HEK293 (cell line): ENCODE measurements at regions not wholly inside any gene's neighbourhood (a gene's known extent, or its start where the extent isn't known, plus 50 kb on each side); places are given as distances from the start of the nearest gene placed in this dataset.

Source experiments
- CTCF ChIA-PET: fragments of 350-600 bp; formaldehyde crosslinking; extraction: SDS; loops from one replicate; lab custom pipeline; 2021; ENCODE audit warnings: antibody characterized with exemption; lab: Yijun Ruan, JAX
- POLR2A ChIA-PET: fragments of 300-600 bp; formaldehyde crosslinking; extraction: SDS; loops from one replicate; lab custom pipeline; 2020; ENCODE audit warnings: antibody characterized with exemption, inconsistent platforms; lab: Yijun Ruan, JAX
- H3K27ac ChIP-seq: fragments of 200-500 bp; sonication (Bioruptor generic); 2 replicates; pipeline ENCODE4 v1.5.1; 2014; ENCODE audit warnings: low read depth, low read length, control low read depth, inconsistent platforms; ENCODE audit errors: extremely low read depth
- H3K36me3 ChIP-seq, 2 experiments: fragments of 200-500 bp in 1 of 2; sonication (Bioruptor generic) in 1 of 2; 1 replicate in 1 of 2; 2 replicates in 1 of 2; pipeline ENCODE4 v1.5.1; 2014 to 2017; ENCODE audit warnings: inconsistent platforms in 2 of 2, low read length in 2 of 2; ENCODE audit not compliant: control insufficient read depth in 2 of 2, insufficient read depth in 1 of 2
- H3K4me1 ChIP-seq: fragments of 200-500 bp; sonication (Bioruptor generic); 2 replicates; pipeline ENCODE4 v1.5.1; 2014; ENCODE audit warnings: mild to moderate bottlenecking, low read length, inconsistent platforms; ENCODE audit not compliant: control insufficient read depth, insufficient read depth
- H3K4me3 ChIP-seq: 2 replicates; pipeline ENCODE4 v1.5.1; 2011; ENCODE audit warnings: low read depth, mild to moderate bottlenecking, control low read depth, low read length, moderate library complexity
- H3K9me3 ChIP-seq: fragments of 200-500 bp; sonication (Bioruptor generic); 2 replicates; pipeline ENCODE4 v1.5.1; 2014; ENCODE audit warnings: low read depth, low read length, inconsistent platforms; ENCODE audit not compliant: control insufficient read depth, insufficient read depth
- EGR2 ChIP-seq: fragments of 450-650 bp; formaldehyde crosslinking; IDR thresholded peaks from 2 replicates; pipeline ENCODE4 v1.5.1; 2016; ENCODE audit warnings: low read depth, missing biosample characterization, missing genetic modification characterization
- FEZF1 ChIP-seq: fragments of 450-650 bp; formaldehyde crosslinking; IDR thresholded peaks from 2 replicates; pipeline ENCODE4 v1.5.1; 2016; ENCODE audit warnings: missing biosample characterization, missing genetic modification characterization
- GLIS1 ChIP-seq: fragments of 450-650 bp; formaldehyde crosslinking; IDR thresholded peaks from 2 replicates; pipeline ENCODE4 v1.5.1; 2016; ENCODE audit warnings: missing biosample characterization, missing genetic modification characterization
- OSR2 ChIP-seq: fragments of 450-650 bp; formaldehyde crosslinking; IDR thresholded peaks from 2 replicates; pipeline ENCODE4 v1.5.1; 2016; ENCODE audit warnings: missing biosample characterization, missing genetic modification characterization
- SCRT2 ChIP-seq: fragments of 450-650 bp; formaldehyde crosslinking; IDR thresholded peaks from 2 replicates; pipeline ENCODE4 v1.5.1; 2016; ENCODE audit warnings: missing biosample characterization, missing genetic modification characterization
- SP7 ChIP-seq: fragments of 450-650 bp; formaldehyde crosslinking; IDR thresholded peaks from 2 replicates; pipeline ENCODE4 v1.5.1; 2016; ENCODE audit warnings: missing biosample characterization, missing genetic modification characterization
- WT1 ChIP-seq: fragments of 450-650 bp; formaldehyde crosslinking; IDR thresholded peaks from 2 replicates; pipeline ENCODE4 v1.5.1; 2016; ENCODE audit warnings: missing biosample characterization, missing genetic modification characterization
- ZBTB21 ChIP-seq: fragments of 450-650 bp; formaldehyde crosslinking; IDR thresholded peaks from 2 replicates; pipeline ENCODE4 v1.5.1; 2017; ENCODE audit warnings: missing biosample characterization, missing genetic modification characterization
- ZFHX2 ChIP-seq: fragments of 450-650 bp; formaldehyde crosslinking; conservative IDR thresholded peaks from 2 replicates; pipeline ENCODE4 v1.5.1; 2016; ENCODE audit warnings: missing biosample characterization, missing genetic modification characterization
- ZIC2 ChIP-seq: fragments of 450-650 bp; formaldehyde crosslinking; IDR thresholded peaks from 2 replicates; pipeline ENCODE4 v1.5.1; 2016; ENCODE audit warnings: missing biosample characterization, missing genetic modification characterization
- ZNF175 ChIP-seq: fragments of 450-650 bp; formaldehyde crosslinking; IDR thresholded peaks from 2 replicates; pipeline ENCODE4 v1.5.1; 2016; ENCODE audit warnings: missing biosample characterization, missing genetic modification characterization
- ZNF202 ChIP-seq: fragments of 450-650 bp; formaldehyde crosslinking; IDR thresholded peaks from 2 replicates; pipeline ENCODE4 v1.5.1; 2016; ENCODE audit warnings: missing biosample characterization, missing genetic modification characterization, borderline replicate concordance
- ZNF266 ChIP-seq: fragments of 450-650 bp; formaldehyde crosslinking; IDR thresholded peaks from 2 replicates; pipeline ENCODE4 v1.5.1; 2016; ENCODE audit warnings: missing biosample characterization, missing genetic modification characterization, low read depth
- ZNF341 ChIP-seq: fragments of 450-650 bp; formaldehyde crosslinking; IDR thresholded peaks from 2 replicates; pipeline ENCODE4; 2016; ENCODE audit warnings: low read depth, missing biosample characterization, missing genetic modification characterization
- ZNF394 ChIP-seq: fragments of 450-650 bp; formaldehyde crosslinking; IDR thresholded peaks from 2 replicates; pipeline ENCODE4 v1.5.1; 2016; ENCODE audit warnings: missing biosample characterization, missing genetic modification characterization, mild to moderate bottlenecking, moderate library complexity, borderline replicate concordance
- ZNF544 ChIP-seq: fragments of 450-650 bp; formaldehyde crosslinking; IDR thresholded peaks from 2 replicates; pipeline ENCODE4 v1.5.0; 2017; ENCODE audit warnings: missing biosample characterization, missing genetic modification characterization
- ZNF658 ChIP-seq: fragments of 450-650 bp; formaldehyde crosslinking; IDR thresholded peaks from 2 replicates; pipeline ENCODE4; 2016; ENCODE audit warnings: missing biosample characterization, missing genetic modification characterization
- ZNF707 ChIP-seq: fragments of 450-650 bp; formaldehyde crosslinking; IDR thresholded peaks from 2 replicates; pipeline ENCODE4 v1.5.1; 2016; ENCODE audit warnings: missing biosample characterization, missing genetic modification characterization
- ZNF747 ChIP-seq: fragments of 450-650 bp; formaldehyde crosslinking; IDR thresholded peaks from 2 replicates; pipeline ENCODE4 v1.5.1; 2016; ENCODE audit warnings: missing biosample characterization, missing genetic modification characterization
- ZSCAN16 ChIP-seq: fragments of 450-650 bp; formaldehyde crosslinking; IDR thresholded peaks from 2 replicates; pipeline ENCODE4 v1.5.1; 2016; ENCODE audit warnings: missing biosample characterization, missing genetic modification characterization
- TF ChIP-seq, protein P1 (sequence below): fragments of 450-650 bp; IDR thresholded peaks from 2 replicates; pipeline ENCODE4 v1.5.1; 2018; ENCODE audit warnings: missing biosample characterization, mild to moderate bottlenecking, missing genetic modification characterization
- TF ChIP-seq, protein P2 (sequence below): fragments of 450-650 bp; formaldehyde crosslinking; IDR thresholded peaks from 2 replicates; pipeline ENCODE4 v1.5.1; 2016; ENCODE audit warnings: missing biosample characterization, missing genetic modification characterization
- TF ChIP-seq, protein P3 (sequence below): fragments of 450-650 bp; formaldehyde crosslinking; IDR thresholded peaks from 2 replicates; pipeline ENCODE4 v1.5.1; 2016; ENCODE audit warnings: missing biosample characterization, missing genetic modification characterization
- TF ChIP-seq, protein P4 (sequence below): fragments of 450-650 bp; formaldehyde crosslinking; IDR thresholded peaks from 2 replicates; pipeline ENCODE4 v1.5.1; 2016; ENCODE audit warnings: missing biosample characterization, missing genetic modification characterization

DNA sequence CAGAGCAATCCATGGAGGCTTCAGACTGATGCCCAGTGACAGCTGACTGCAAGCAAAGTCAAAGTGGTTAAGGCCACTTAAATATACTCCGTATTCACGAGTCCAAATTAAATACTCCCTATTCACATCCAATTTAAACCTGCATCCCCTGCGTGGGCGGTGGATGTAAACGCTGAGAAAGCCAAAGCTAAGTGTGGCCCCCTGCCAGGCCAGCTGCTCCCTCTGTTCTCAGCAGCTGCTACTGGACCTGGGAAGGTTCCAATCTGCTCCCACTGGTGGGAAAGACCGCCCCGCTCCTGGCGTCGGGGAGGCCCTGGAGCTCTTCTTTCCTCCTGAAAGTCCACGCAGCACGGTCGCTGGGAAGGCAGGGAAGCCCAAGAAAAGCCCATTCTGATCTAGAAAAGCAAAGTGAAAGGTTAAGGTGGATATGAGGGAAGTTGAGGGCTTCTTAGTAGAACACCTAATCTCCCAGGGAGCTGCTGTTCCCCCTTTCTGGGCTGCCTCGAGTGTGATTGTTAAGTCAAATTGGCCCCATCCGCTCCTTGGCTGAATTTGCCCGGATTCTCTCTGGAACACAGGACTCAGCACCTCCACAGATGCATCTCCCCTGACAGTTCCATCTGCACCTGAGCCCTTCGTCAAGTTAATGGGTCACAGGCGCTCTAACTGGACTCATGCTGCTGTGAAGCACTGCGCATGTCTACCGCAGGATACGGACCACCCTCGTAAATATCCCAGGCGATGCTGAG is 205.5 kb downstream of the USP12 start:
- Histone ChIP-seq H3K4me3 (no peak overlapping the region), H3K27ac (no peak overlapping the region; the same call in 1 of the 2 replicates), H3K9me3 (no peaks in the 10 kb centered on the region), H3K36me3 (no peaks in the 10 kb centered on the region), H3K4me1 (peaks cover 17% of the 10 kb centered on the region)
- CTCF ChIA-PET = interaction anchor here (0.8 to 1.3 kb wide), 2 partner anchors 20 to 36 kb away, joined by 4 read pairs; no protein-coding TSS in a partner anchor
- TF ChIP-seq, protein P1, sequence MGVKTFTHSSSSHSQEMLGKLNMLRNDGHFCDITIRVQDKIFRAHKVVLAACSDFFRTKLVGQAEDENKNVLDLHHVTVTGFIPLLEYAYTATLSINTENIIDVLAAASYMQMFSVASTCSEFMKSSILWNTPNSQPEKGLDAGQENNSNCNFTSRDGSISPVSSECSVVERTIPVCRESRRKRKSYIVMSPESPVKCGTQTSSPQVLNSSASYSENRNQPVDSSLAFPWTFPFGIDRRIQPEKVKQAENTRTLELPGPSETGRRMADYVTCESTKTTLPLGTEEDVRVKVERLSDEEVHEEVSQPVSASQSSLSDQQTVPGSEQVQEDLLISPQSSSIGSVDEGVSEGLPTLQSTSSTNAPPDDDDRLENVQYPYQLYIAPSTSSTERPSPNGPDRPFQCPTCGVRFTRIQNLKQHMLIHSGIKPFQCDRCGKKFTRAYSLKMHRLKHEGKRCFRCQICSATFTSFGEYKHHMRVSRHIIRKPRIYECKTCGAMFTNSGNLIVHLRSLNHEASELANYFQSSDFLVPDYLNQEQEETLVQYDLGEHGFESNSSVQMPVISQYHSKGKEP = no peak
- 0 out of 2 replicates have a peak, but pooled peaks have one; percentile 11 for TF ChIP-seq EGR2
- peak; percentile 45; the same call in 1 of the 2 replicates for TF ChIP-seq ZIC2 (tag by site-specific recombination)
- no peak for TF ChIP-seq ZNF747 (tag by site-specific recombination)
- TF ChIP-seq, protein P2, sequence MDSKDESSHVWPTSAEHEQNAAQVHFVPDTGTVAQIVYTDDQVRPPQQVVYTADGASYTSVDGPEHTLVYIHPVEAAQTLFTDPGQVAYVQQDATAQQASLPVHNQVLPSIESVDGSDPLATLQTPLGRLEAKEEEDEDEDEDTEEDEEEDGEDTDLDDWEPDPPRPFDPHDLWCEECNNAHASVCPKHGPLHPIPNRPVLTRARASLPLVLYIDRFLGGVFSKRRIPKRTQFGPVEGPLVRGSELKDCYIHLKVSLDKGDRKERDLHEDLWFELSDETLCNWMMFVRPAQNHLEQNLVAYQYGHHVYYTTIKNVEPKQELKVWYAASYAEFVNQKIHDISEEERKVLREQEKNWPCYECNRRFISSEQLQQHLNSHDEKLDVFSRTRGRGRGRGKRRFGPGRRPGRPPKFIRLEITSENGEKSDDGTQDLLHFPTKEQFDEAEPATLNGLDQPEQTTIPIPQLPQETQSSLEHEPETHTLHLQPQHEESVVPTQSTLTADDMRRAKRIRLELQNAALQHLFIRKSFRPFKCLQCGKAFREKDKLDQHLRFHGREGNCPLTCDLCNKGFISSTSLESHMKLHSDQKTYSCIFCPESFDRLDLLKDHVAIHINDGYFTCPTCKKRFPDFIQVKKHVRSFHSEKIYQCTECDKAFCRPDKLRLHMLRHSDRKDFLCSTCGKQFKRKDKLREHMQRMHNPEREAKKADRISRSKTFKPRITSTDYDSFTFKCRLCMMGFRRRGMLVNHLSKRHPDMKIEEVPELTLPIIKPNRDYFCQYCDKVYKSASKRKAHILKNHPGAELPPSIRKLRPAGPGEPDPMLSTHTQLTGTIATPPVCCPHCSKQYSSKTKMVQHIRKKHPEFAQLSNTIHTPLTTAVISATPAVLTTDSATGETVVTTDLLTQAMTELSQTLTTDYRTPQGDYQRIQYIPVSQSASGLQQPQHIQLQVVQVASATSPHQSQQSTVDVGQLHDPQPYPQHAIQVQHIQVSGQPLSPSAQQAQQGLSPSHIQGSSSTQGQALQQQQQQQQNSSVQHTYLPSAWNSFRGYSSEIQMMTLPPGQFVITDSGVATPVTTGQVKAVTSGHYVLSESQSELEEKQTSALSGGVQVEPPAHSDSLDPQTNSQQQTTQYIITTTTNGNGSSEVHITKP (tag by site-specific recombination) = peak; percentile 70
- TF ChIP-seq SCRT2 = no peak
- peak; percentile 38 for TF ChIP-seq ZFHX2 (tag by site-specific recombination)
- TF ChIP-seq ZNF202 = no peak
- 0 out of 2 replicates have a peak, but pooled peaks have one; percentile 32 for TF ChIP-seq SP7 (tag by site-specific recombination)
- TF ChIP-seq, protein P3, sequence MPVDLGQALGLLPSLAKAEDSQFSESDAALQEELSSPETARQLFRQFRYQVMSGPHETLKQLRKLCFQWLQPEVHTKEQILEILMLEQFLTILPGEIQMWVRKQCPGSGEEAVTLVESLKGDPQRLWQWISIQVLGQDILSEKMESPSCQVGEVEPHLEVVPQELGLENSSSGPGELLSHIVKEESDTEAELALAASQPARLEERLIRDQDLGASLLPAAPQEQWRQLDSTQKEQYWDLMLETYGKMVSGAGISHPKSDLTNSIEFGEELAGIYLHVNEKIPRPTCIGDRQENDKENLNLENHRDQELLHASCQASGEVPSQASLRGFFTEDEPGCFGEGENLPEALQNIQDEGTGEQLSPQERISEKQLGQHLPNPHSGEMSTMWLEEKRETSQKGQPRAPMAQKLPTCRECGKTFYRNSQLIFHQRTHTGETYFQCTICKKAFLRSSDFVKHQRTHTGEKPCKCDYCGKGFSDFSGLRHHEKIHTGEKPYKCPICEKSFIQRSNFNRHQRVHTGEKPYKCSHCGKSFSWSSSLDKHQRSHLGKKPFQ (tag by site-specific recombination) = no peak
- TF ChIP-seq ZNF266 (tag by site-specific recombination) = no peak
- no peak for TF ChIP-seq ZNF707 (tag by site-specific recombination)
- peak; percentile 88 for TF ChIP-seq OSR2 (tag by site-specific recombination)
- TF ChIP-seq, protein P4, sequence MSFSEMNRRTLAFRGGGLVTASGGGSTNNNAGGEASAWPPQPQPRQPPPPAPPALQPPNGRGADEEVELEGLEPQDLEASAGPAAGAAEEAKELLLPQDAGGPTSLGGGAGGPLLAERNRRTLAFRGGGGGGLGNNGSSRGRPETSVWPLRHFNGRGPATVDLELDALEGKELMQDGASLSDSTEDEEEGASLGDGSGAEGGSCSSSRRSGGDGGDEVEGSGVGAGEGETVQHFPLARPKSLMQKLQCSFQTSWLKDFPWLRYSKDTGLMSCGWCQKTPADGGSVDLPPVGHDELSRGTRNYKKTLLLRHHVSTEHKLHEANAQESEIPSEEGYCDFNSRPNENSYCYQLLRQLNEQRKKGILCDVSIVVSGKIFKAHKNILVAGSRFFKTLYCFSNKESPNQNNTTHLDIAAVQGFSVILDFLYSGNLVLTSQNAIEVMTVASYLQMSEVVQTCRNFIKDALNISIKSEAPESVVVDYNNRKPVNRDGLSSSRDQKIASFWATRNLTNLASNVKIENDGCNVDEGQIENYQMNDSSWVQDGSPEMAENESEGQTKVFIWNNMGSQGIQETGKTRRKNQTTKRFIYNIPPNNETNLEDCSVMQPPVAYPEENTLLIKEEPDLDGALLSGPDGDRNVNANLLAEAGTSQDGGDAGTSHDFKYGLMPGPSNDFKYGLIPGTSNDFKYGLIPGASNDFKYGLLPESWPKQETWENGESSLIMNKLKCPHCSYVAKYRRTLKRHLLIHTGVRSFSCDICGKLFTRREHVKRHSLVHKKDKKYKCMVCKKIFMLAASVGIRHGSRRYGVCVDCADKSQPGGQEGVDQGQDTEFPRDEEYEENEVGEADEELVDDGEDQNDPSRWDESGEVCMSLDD (tag by site-specific recombination) = no peak
- TF ChIP-seq ZBTB21 = no peak
- TF ChIP-seq ZNF341 (tag by site-specific recombination) = peak; percentile 52
- no peak for TF ChIP-seq ZSCAN16
- TF ChIP-seq ZNF658 (tag by site-specific recombination) = no peak
- peak; percentile 38; the same call in 1 of the 2 replicates for TF ChIP-seq FEZF1 (tag by site-specific recombination)
- no peak for TF ChIP-seq ZNF544 (tag by site-specific recombination)
- TF ChIP-seq ZNF175 = no peak
- TF ChIP-seq WT1 (tag by site-specific recombination) = peak; percentile 30; the same call in 1 of the 2 replicates
- TF ChIP-seq ZNF394 = peak; percentile 71; the same call in 1 of the 2 replicates
- peak; percentile 88 for TF ChIP-seq GLIS1
- POLR2A ChIA-PET = interaction anchor here (0.7 kb wide), 1 partner anchor 17 kb away, joined by 5 read pairs; no protein-coding TSS in a partner anchor
